ENCODE measurements at regions not wholly inside any gene's neighbourhood (a gene's known extent, or its start where the extent isn't known, plus 50 kb on each side); places are given as distances from the start of the nearest gene placed in this dataset.

DNA sequence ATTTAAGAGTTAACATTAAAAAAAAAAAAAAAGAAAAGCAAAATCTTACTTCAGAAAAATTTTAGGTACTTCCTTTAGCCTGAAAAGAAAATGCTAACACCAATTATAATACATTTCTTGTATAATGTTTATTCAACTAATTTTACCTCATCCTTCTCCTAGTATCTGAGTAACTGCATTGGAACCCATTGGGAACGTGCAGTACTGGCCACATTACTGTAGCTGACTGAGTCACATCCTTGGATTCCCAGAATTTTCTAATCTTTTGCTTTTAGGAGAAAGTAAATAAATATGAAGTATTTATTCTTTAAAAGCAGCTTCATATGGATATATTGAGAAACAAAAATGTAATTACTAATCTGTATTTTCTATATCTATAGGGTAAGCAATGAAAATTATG is 82.6 kb upstream of the SLITRK2 start:
- Histone ChIP-seq H3K79me2 (ENCODE audit: insufficient read depth, low read depth, low read length) (no peaks in the 10 kb centered on the region), H3K9me2 (ENCODE audit: insufficient read depth, low read length) (no peaks in the 10 kb centered on the region), H3K4me3 (ENCODE audit: low read depth, low read length, poor library complexity, severe bottlenecking) (no peak overlapping the region), H3K36me3 (ENCODE audit: insufficient read depth, low read length) (no peaks in the 10 kb centered on the region), H3K4me2 (ENCODE audit: low read length) (no peak overlapping the region), H2AFZ (ENCODE audit: low read length) (no peak overlapping the region), H3K9me3 (ENCODE audit: low read length) (no peaks in the 10 kb centered on the region), H3K27ac (ENCODE audit: low read depth, low read length, poor library complexity, severe bottlenecking) (no peak overlapping the region), H3K4me1 (ENCODE audit: insufficient read depth, low read length, poor library complexity, severe bottlenecking) (no peaks in the 10 kb centered on the region), H4K20me1 (ENCODE audit: insufficient read depth, low read length) (no peaks in the 10 kb centered on the region)
- intact Hi-C loops (cut with micrococcal nuclease; ENCODE audit: unreplicated experiment) = no loop called here
- no peak for DNase-seq (ENCODE audit: low spot score)
- CTCF ChIA-PET (ENCODE audit: unreplicated experiment) = no interaction called here
- TF ChIP-seq CTCF (conservative IDR thresholded peaks at IDR 0.05; ENCODE audit: low read length) = no peak
- no peak for TF ChIP-seq EZH2phosphoT487 (IDR thresholded peaks at IDR 0.05; ENCODE audit: borderline replicate concordance, low read depth, low read length)
- POLR2A ChIA-PET = no interaction called here
- BruUV-seq (replicated peaks) = no TSS peak

- no peak overlapping the region for H3K4me2 ChIP-seq (ENCODE audit: low read length)
- no peaks in the 10 kb centered on the region for H4K20me1 ChIP-seq (ENCODE audit: insufficient read depth, low read length)
- intact Hi-C loops (cut with micrococcal nuclease; ENCODE audit: unreplicated experiment) = no loop called here
- H3K27ac ChIP-seq (ENCODE audit: low read depth, low read length, poor library complexity, severe bottlenecking) = no peak overlapping the region
- no peaks in the 10 kb centered on the region for H3K4me1 ChIP-seq (ENCODE audit: insufficient read depth, low read length, poor library complexity, severe bottlenecking)
- ChIA-PET CTCF (ENCODE audit: unreplicated experiment) (no interaction called here), POLR2A (no interaction called here)
- no peaks in the 10 kb centered on the region for H3K9me3 ChIP-seq (ENCODE audit: low read length)
- TF ChIP-seq CTCF (conservative IDR thresholded peaks at IDR 0.05; ENCODE audit: low read length) = no peak
- no peak for TF ChIP-seq EZH2phosphoT487 (IDR thresholded peaks at IDR 0.05; ENCODE audit: borderline replicate concordance, low read depth, low read length)
- H3K36me3 ChIP-seq (ENCODE audit: insufficient read depth, low read length) = no peaks in the 10 kb centered on the region
- no peaks in the 10 kb centered on the region for H3K79me2 ChIP-seq (ENCODE audit: insufficient read depth, low read depth, low read length)
- BruUV-seq (replicated peaks) = no TSS peak
- no peak overlapping the region for H2AFZ ChIP-seq (ENCODE audit: low read length)
- H3K4me3 ChIP-seq (ENCODE audit: low read depth, low read length, poor library complexity, severe bottlenecking) = no peak overlapping the region
- no peaks in the 10 kb centered on the region for H3K9me2 ChIP-seq (ENCODE audit: insufficient read depth, low read length)
- DNase-seq (ENCODE audit: low spot score) = no peak
These were observed 65.7 kb upstream of the SLITRK2 start for GRCh38 chrX:145751943-145752342.
